B cell (primary cell): ENCODE measurements at regions not wholly inside any gene's neighbourhood (a gene's known extent, or its start where the extent isn't known, plus 50 kb on each side); places are given as distances from the start of the nearest gene placed in this dataset.

Experiments
- CTCF ChIP-seq: fragments of 200-600 bp; IDR thresholded peaks from one replicate; pipeline ENCODE4 v1.8.0; 2022; ENCODE audit warnings: antibody characterized with exemption, mild to moderate bottlenecking
- EZH2 ChIP-seq: IDR thresholded peaks from 2 replicates; pipeline ENCODE4 v1.6.1; 2012; ENCODE audit warnings: borderline replicate concordance, low read depth, mild to moderate bottlenecking, moderate library complexity, low read length; ENCODE audit not compliant: insufficient read depth, poor library complexity, severe bottlenecking

GRCh38 chrX:13401724-13402123 is 81.9 kb upstream of the ATXN3L start:
- no peak for TF ChIP-seq CTCF
- TF ChIP-seq EZH2 = no peak
